Neural cell (in vitro differentiated cells): ENCODE measurements at regions not wholly inside any gene's neighbourhood (a gene's known extent, or its start where the extent isn't known, plus 50 kb on each side); places are given as distances from the start of the nearest gene placed in this dataset.

Source experiments
- H2AFZ ChIP-seq: fragments of 200-600, 300-800 bp; sonication (generic), shearing (Covaris generic); 2 replicates; pipeline ENCODE4 v1.6.0; 2014; ENCODE audit warnings: low read depth, mild to moderate bottlenecking, antibody characterized with exemption, low read length, moderate library complexity
- H3F3A ChIP-seq: fragments of 200-600 bp; shearing (Covaris generic); 2 replicates; pipeline ENCODE4 v1.6.1; 2016; ENCODE audit warnings: mild to moderate bottlenecking, moderate library complexity, mixed read lengths, antibody characterized with exemption, low read length; ENCODE audit not compliant: insufficient read depth, poor library complexity, severe bottlenecking
- H3K27ac ChIP-seq: fragments of 200-600, 300-800 bp; sonication (generic), shearing (Covaris generic); 2 replicates; pipeline ENCODE4 v1.5.1; 2014; ENCODE audit warnings: mild to moderate bottlenecking, low read length, moderate library complexity
- H3K27me3 ChIP-seq: fragments of 300-800, 200-600 bp; sonication (generic), shearing (Covaris generic); 2 replicates; pipeline ENCODE4 v1.6.0; 2014; ENCODE audit warnings: mild to moderate bottlenecking, low read depth, low read length, moderate library complexity; ENCODE audit not compliant: insufficient read depth
- H3K36me3 ChIP-seq: fragments of 300-800, 200-600 bp; sonication (generic), shearing (Covaris generic); 2 replicates; pipeline ENCODE4 v1.5.1; 2014; ENCODE audit warnings: mild to moderate bottlenecking, antibody characterized with exemption, low read length, moderate library complexity; ENCODE audit not compliant: insufficient read depth
- H3K4me2 ChIP-seq: fragments of 300-800, 200-600 bp; sonication (generic), shearing (Covaris generic); 2 replicates; pipeline ENCODE4 v1.6.0; 2014; ENCODE audit warnings: mild to moderate bottlenecking, low read length
- H3K4me3 ChIP-seq: fragments of 300-800, 200-600 bp; sonication (generic), shearing (Covaris generic); 2 replicates; pipeline ENCODE4 v1.5.1; 2014; ENCODE audit warnings: mild to moderate bottlenecking, low read length, moderate library complexity
- H3K79me2 ChIP-seq: fragments of 200-600 bp; shearing (Covaris generic); replicated peaks from 2 replicates; pipeline ENCODE4 v1.6.0; 2014; ENCODE audit warnings: mild to moderate bottlenecking, low read length, moderate library complexity; ENCODE audit not compliant: insufficient read depth
- H3K9ac ChIP-seq: fragments of 300-800, 200-600 bp; sonication (generic), shearing (Covaris generic); 2 replicates; pipeline ENCODE4 v1.6.1; 2016; ENCODE audit warnings: mild to moderate bottlenecking, low read length, mixed read lengths
- H3K9me2 ChIP-seq: fragments of 200-600 bp; shearing (Covaris generic); 2 replicates; pipeline ENCODE4 v1.6.1; 2016; ENCODE audit warnings: mild to moderate bottlenecking, low read length, mixed read lengths; ENCODE audit not compliant: insufficient read depth
- H3K9me3 ChIP-seq: fragments of 200-600, 300-800 bp; sonication (generic), shearing (Covaris generic); 2 replicates; pipeline ENCODE4 v1.6.1; 2016; ENCODE audit warnings: mild to moderate bottlenecking, mixed run types, low read length, moderate library complexity, mixed read lengths
- H4K20me1 ChIP-seq: fragments of 200-600 bp; shearing (Covaris generic); 2 replicates; pipeline ENCODE4 v1.6.1; 2016; ENCODE audit warnings: mild to moderate bottlenecking, mixed run types; ENCODE audit not compliant: insufficient read depth
- CTCF ChIP-seq: fragments of 450-650 bp; IDR thresholded peaks from 2 replicates; pipeline ENCODE4 v1.5.1; 2014; ENCODE audit warnings: antibody characterized with exemption, mild to moderate bottlenecking, moderate library complexity; ENCODE audit not compliant: poor library complexity, severe bottlenecking
- EP300 ChIP-seq: fragments of 450-650 bp; conservative IDR thresholded peaks from 2 replicates; pipeline ENCODE4 v1.6.1; 2014; ENCODE audit warnings: antibody characterized with exemption, mild to moderate bottlenecking, moderate library complexity; ENCODE audit not compliant: poor library complexity, severe bottlenecking
- EZH2 ChIP-seq: fragments of 200-600, 300-800 bp; shearing (Covaris generic), sonication (generic); IDR thresholded peaks from 2 replicates; pipeline ENCODE4 v1.6.1; 2014; ENCODE audit warnings: antibody characterized with exemption, low read length, borderline replicate concordance, mild to moderate bottlenecking; ENCODE audit not compliant: insufficient read depth, poor library complexity, severe bottlenecking
- MXI1 ChIP-seq: fragments of 450-650 bp; conservative IDR thresholded peaks from 2 replicates; pipeline ENCODE4 v1.6.1; 2014; ENCODE audit warnings: antibody characterized with exemption, mild to moderate bottlenecking; ENCODE audit not compliant: poor library complexity, severe bottlenecking
- POLR2AphosphoS5 ChIP-seq: IDR thresholded peaks from 2 replicates; pipeline ENCODE4 v1.6.1; 2012
- RAD21 ChIP-seq: fragments of 450-650 bp; conservative IDR thresholded peaks from 2 replicates; pipeline ENCODE4 v1.6.1; 2014; ENCODE audit warnings: antibody characterized with exemption, mild to moderate bottlenecking, moderate library complexity
- REST ChIP-seq: IDR thresholded peaks from 2 replicates; pipeline ENCODE4 v1.6.1; 2012; ENCODE audit warnings: borderline replicate concordance
- SMC3 ChIP-seq: fragments of 450-650 bp; conservative IDR thresholded peaks from 2 replicates; pipeline ENCODE4 v1.6.1; 2014; ENCODE audit warnings: antibody characterized with exemption, mild to moderate bottlenecking, moderate library complexity; ENCODE audit not compliant: poor library complexity
- TAF1 ChIP-seq: IDR thresholded peaks from 2 replicates; pipeline ENCODE4 v1.6.1; 2012; ENCODE audit warnings: low read depth

GRCh38 chr17:5821803-5822202 is 237.5 kb upstream of the NLRP1 start:
- Histone ChIP-seq H3K27me3 (no peaks in the 10 kb centered on the region), H4K20me1 (no peaks in the 10 kb centered on the region), H3K9me2 (no peaks in the 10 kb centered on the region), H3K9ac (no peak overlapping the region), H2AFZ (no peak overlapping the region), H3K36me3 (no peaks in the 10 kb centered on the region), H3K27ac (no peak overlapping the region), H3K9me3 (no peaks in the 10 kb centered on the region), H3K4me3 (no peak overlapping the region), H3F3A (no peaks in the 10 kb centered on the region), H3K79me2 (no peaks in the 10 kb centered on the region), H3K4me2 (no peak overlapping the region)
- no peak for TF ChIP-seq EZH2
- TF ChIP-seq CTCF = no peak
- TF ChIP-seq EP300 = no peak
- TF ChIP-seq REST = no peak
- no peak for TF ChIP-seq MXI1
- no peak for TF ChIP-seq RAD21
- TF ChIP-seq SMC3 = no peak
- TF ChIP-seq TAF1 = no peak
- TF ChIP-seq POLR2AphosphoS5 = no peak

GRCh38 chr17:5822281-5823060 is 238.2 kb upstream of the NLRP1 start:
- no peak overlapping the region for H2AFZ ChIP-seq
- H3K36me3 ChIP-seq = no peaks in the 10 kb centered on the region
- no peaks in the 10 kb centered on the region for H3K27me3 ChIP-seq
- H4K20me1 ChIP-seq = no peaks in the 10 kb centered on the region
- H3K79me2 ChIP-seq = no peaks in the 10 kb centered on the region
- no peaks in the 10 kb centered on the region for H3K9me3 ChIP-seq
- H3K9me2 ChIP-seq = no peaks in the 10 kb centered on the region
- no peak overlapping the region for H3K4me2 ChIP-seq
- TF ChIP-seq TAF1 = no peak
- no peak for TF ChIP-seq MXI1
- TF ChIP-seq CTCF = no peak
- TF ChIP-seq SMC3 = no peak
- no peak for TF ChIP-seq POLR2AphosphoS5
- no peak for TF ChIP-seq EP300
- TF ChIP-seq REST = no peak
- no peak for TF ChIP-seq EZH2
- TF ChIP-seq RAD21 = no peak
- H3K9ac ChIP-seq = no peak overlapping the region
- H3K27ac ChIP-seq = no peak overlapping the region
- no peaks in the 10 kb centered on the region for H3F3A ChIP-seq
- H3K4me3 ChIP-seq = no peak overlapping the region
